ENCODE measurements at regions not wholly inside any gene's neighbourhood (a gene's known extent, or its start where the extent isn't known, plus 50 kb on each side); places are given as distances from the start of the nearest gene placed in this dataset.

DNA sequence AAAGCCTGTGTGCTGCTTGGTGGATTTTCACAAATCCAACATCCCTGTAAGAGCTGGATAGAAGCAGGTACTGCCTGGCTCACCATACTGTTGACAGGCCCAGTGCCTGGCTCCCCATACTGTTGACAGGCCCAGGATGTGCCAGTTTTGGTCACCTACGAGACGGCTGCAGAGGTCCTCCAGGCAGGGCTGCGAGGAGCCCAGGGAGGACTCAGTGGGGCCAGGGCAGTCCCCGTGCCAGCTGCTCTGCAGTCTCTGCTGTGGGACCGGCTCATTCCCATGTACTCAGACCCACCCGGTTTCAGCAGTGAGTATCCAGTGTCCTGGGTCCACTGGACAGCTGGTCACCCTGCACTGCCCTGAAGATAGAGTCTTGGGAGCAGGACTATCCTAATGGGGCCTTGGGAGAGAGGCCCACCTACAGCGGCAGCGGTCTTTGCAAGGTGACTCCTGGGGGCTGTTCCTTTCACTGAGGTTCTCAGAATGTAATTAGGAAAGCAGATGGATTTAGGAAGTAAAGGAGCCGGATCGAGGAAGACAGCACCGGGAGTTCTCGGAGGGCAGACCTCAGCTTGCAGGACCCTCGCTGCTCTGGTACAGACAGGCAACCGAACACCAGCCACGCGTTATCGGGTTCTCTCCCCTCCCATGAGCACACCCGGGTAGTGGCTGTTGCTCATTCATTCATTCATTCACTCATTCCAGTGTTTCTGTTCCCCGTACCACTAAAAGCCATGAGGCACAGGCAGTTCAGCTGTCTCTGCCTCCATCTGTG lies 106.1 kb downstream of the CTTN start:
- TF ChIP-seq, protein P1, sequence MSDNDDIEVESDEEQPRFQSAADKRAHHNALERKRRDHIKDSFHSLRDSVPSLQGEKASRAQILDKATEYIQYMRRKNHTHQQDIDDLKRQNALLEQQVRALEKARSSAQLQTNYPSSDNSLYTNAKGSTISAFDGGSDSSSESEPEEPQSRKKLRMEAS (IDR thresholded peaks at IDR 0.05; ENCODE audit: low read depth, low read length) = no peak
- TF ChIP-seq CTCF (IDR thresholded peaks at IDR 0.05; ENCODE audit: low read depth, low read length) (no peak), POLR2A (IDR thresholded peaks at IDR 0.05; ENCODE audit: extremely low read depth, insufficient read length) (no peak), MYC (IDR thresholded peaks at IDR 0.05; ENCODE audit: low read depth, low read length) (no peak)

Measured in NB4 (cell line).